ENCODE measurements at regions not wholly inside any gene's neighbourhood (a gene's known extent, or its start where the extent isn't known, plus 50 kb on each side); places are given as distances from the start of the nearest gene placed in this dataset.

DNA sequence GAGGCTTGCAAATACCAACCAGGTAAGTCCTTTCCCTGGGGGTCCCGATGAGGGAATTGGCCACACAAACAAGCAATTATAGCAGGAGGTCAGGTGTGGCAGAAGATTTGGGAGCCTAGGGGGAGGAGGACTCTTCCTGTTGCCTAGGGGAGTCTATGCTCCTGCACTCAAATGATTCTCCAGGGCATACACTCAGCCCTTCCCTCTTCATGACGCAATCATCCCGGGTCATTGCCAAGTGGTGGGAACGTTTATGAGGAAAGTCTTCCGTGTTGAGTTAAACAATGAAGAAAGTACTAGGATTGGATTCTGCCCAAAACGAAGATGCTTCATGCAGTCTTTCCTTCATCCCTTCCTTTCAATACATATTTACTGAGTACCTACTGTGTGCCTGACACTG is 186.5 kb upstream of the TSHZ2 start:
- DNase-seq (ENCODE audit: low spot score in 2 of 2): no peak
- Histone ChIP-seq H3K4me3 (no peak overlapping the region), H3K9me3 (no peaks in the 10 kb centered on the region), H3K36me3 (no peaks in the 10 kb centered on the region), H3K4me1 (no peaks in the 10 kb centered on the region), H3K27me3 (no peaks in the 10 kb centered on the region), H3K27ac (no peak overlapping the region)
- TF ChIP-seq, protein P1, sequence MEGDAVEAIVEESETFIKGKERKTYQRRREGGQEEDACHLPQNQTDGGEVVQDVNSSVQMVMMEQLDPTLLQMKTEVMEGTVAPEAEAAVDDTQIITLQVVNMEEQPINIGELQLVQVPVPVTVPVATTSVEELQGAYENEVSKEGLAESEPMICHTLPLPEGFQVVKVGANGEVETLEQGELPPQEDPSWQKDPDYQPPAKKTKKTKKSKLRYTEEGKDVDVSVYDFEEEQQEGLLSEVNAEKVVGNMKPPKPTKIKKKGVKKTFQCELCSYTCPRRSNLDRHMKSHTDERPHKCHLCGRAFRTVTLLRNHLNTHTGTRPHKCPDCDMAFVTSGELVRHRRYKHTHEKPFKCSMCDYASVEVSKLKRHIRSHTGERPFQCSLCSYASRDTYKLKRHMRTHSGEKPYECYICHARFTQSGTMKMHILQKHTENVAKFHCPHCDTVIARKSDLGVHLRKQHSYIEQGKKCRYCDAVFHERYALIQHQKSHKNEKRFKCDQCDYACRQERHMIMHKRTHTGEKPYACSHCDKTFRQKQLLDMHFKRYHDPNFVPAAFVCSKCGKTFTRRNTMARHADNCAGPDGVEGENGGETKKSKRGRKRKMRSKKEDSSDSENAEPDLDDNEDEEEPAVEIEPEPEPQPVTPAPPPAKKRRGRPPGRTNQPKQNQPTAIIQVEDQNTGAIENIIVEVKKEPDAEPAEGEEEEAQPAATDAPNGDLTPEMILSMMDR (IDR thresholded peaks at IDR 0.05): no peak
- intact Hi-C loops (cut with DNase I): no loop called here

GRCh38 chr20:52783769-52784168 is 188.4 kb upstream of the TSHZ2 start:
- no peak for DNase-seq (ENCODE audit: low spot score in 2 of 2)
- Histone ChIP-seq H3K9me3 (no peaks in the 10 kb centered on the region), H3K27me3 (no peaks in the 10 kb centered on the region), H3K4me3 (no peak overlapping the region), H3K27ac (no peak overlapping the region), H3K4me1 (no peaks in the 10 kb centered on the region), H3K36me3 (no peaks in the 10 kb centered on the region)
- TF ChIP-seq, protein P1 (IDR thresholded peaks at IDR 0.05): no peak
- intact Hi-C loops (cut with DNase I): no loop called here

- TF ChIP-seq, protein P1 (IDR thresholded peaks at IDR 0.05): no peak
- Histone ChIP-seq H3K27ac (no peak overlapping the region), H3K4me3 (no peak overlapping the region), H3K9me3 (no peaks in the 10 kb centered on the region), H3K36me3 (no peaks in the 10 kb centered on the region), H3K4me1 (no peaks in the 10 kb centered on the region), H3K27me3 (no peaks in the 10 kb centered on the region)
- no peak for DNase-seq (ENCODE audit: low spot score in 2 of 2)
- intact Hi-C loops (cut with DNase I): no loop called here
These were observed 191.7 kb upstream of the TSHZ2 start for GRCh38 chr20:52780462-52780861.

- Histone ChIP-seq H3K4me1 (no peaks in the 10 kb centered on the region), H3K27me3 (no peaks in the 10 kb centered on the region), H3K4me3 (no peak overlapping the region), H3K9me3 (no peaks in the 10 kb centered on the region), H3K36me3 (no peaks in the 10 kb centered on the region), H3K27ac (no peak overlapping the region)
- intact Hi-C loops (cut with DNase I): no loop called here
- TF ChIP-seq, protein P1 (IDR thresholded peaks at IDR 0.05): no peak
- no peak for DNase-seq (ENCODE audit: low spot score in 2 of 2)
These were observed 193.0 kb upstream of the TSHZ2 start for GRCh38 chr20:52779125-52779524.

DNA sequence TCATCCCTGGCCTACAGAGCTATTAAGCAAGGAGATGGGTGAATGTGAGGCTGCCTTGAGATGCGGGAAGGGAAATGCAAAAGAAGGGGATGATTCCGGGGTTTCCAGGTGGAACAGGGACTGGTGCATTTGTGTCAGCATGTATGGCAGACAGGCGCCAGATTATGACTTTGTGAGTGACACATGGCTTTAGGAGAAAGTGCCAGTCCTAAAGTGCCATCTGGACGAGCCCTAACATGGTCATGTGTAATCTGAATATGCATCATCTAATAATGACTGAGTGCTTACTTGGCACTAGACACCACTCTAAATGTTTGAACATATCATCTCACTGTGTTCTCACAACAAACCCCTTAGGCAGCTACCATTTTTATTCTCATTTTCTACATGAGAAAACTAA is 195.0 kb upstream of the TSHZ2 start:
- Histone ChIP-seq H3K27me3 (no peaks in the 10 kb centered on the region), H3K27ac (no peak overlapping the region), H3K4me1 (no peaks in the 10 kb centered on the region), H3K9me3 (no peaks in the 10 kb centered on the region), H3K36me3 (no peaks in the 10 kb centered on the region), H3K4me3 (no peak overlapping the region)
- intact Hi-C loops (cut with DNase I): no loop called here
- DNase-seq (ENCODE audit: low spot score in 2 of 2): no peak
- TF ChIP-seq, protein P1 (IDR thresholded peaks at IDR 0.05): no peak

DNA sequence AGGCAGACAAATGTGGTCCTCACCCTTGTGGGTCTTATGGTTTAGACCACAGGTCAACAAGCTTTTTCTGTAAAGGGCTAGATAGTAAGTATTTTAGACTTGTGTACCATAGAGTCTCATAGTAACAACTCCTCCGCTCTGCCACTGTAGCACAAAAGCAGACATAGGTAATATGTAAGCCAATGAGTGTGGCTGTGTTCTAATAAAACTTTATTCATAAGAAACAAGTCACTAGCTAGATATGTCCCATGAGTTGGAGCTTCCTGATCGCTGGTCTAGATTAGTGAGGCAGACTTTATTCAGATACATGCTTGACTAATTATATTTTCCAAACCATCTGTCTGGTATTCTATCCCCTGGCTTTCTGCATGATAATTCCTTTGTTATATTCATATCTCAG is 196.4 kb upstream of the TSHZ2 start:
- no peak for DNase-seq (ENCODE audit: low spot score in 2 of 2)
- H3K4me3 ChIP-seq: no peak overlapping the region
- no peaks in the 10 kb centered on the region for H3K4me1 ChIP-seq
- intact Hi-C loops (cut with DNase I): no loop called here
- TF ChIP-seq, protein P1 (IDR thresholded peaks at IDR 0.05): no peak
- H3K9me3 ChIP-seq: no peaks in the 10 kb centered on the region
- no peak overlapping the region for H3K27ac ChIP-seq
- H3K27me3 ChIP-seq: no peaks in the 10 kb centered on the region
- H3K36me3 ChIP-seq: no peaks in the 10 kb centered on the region

Measured in ascending aorta (tissue), 2 donors.